Stimulated activated CD4-positive, alpha-beta T cell treated with anti-CD3 and anti-CD28 coated beads, Interleukin-4, amount 100 ng/mL, for 24 hours (primary cell): ENCODE measurements at regions not wholly inside any gene's neighbourhood (a gene's known extent, or its start where the extent isn't known, plus 50 kb on each side); places are given as distances from the start of the nearest gene placed in this dataset.

Experiments
- DNase-seq: peaks from one replicate; pipeline ENCODE4 v3.0.0-alpha.2; 2020

DNA sequence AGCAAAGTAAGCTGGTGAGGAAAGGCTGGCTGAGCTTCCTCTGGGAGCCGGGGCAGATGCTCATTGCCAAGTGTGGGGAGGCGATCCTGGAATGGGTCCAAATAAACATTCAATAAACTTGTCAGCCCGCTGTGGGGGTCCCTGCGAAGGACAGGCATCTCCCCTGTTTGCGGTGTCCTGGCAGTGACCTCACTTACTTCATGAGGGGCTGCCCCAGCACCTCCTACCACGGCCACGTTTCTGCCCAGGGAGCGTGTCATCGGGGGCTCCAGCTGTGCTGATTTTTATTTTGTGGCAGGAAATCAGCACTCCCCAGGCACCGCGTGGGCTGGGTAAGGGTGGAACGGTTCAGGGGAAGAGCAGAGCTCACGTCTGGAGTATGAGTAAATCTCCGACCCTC, 493.9 kb upstream of the B3GAT1 start:
- no peak for DNase-seq

DNA sequence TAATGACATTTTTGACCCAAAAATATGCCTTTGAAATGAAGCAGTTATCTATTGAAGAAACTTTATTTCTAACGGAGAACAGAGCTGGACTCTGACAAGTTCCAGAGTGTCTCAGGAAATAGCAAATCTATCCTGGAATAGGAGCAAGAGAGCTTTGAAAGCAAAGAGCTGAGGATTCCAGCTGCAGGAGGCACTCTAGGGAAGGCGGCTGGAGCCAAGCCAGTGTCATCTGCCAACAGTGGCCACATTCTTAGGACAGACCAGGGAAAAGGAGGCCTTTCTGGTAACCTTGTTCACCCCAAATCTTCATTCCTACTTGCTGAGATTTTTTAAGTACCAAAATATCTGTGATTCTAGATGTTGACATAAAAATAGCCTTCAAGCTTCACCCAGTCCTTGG, 493.5 kb upstream of the B3GAT1 start:
- DNase-seq, result no peak

DNA sequence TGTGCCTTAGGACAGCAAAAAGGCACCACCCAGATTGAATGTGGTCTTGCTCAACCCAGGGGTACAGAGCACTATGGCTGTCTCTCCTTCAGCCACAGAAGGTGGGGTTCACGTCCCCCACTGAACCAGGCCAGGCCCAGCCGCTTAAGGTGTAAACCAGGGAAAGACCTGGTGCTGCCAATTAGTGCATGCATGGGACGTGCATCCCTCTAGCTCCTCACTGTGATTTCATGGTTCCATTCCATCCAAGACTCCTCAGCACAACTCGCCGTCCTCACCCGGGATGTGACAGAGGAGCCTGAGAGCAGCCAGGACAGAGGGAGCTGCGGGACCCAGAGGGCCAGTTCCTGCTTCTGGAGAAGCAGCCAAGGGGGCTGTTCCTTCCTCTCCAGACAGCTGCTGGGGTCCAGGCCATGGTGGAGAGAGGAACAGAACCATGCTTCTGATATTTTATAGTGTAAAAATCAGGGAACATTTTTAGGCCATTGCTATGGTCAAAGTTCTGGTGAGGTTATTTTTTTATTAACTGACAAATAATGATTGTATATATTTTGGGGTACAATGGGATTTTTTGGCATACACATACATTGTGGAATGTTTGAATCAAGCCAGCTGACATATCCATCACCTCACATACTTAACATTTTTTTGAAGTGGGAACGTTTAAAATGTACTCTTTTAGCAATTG, 492.2 kb upstream of the B3GAT1 start:
- DNase-seq, result no peak

DNA sequence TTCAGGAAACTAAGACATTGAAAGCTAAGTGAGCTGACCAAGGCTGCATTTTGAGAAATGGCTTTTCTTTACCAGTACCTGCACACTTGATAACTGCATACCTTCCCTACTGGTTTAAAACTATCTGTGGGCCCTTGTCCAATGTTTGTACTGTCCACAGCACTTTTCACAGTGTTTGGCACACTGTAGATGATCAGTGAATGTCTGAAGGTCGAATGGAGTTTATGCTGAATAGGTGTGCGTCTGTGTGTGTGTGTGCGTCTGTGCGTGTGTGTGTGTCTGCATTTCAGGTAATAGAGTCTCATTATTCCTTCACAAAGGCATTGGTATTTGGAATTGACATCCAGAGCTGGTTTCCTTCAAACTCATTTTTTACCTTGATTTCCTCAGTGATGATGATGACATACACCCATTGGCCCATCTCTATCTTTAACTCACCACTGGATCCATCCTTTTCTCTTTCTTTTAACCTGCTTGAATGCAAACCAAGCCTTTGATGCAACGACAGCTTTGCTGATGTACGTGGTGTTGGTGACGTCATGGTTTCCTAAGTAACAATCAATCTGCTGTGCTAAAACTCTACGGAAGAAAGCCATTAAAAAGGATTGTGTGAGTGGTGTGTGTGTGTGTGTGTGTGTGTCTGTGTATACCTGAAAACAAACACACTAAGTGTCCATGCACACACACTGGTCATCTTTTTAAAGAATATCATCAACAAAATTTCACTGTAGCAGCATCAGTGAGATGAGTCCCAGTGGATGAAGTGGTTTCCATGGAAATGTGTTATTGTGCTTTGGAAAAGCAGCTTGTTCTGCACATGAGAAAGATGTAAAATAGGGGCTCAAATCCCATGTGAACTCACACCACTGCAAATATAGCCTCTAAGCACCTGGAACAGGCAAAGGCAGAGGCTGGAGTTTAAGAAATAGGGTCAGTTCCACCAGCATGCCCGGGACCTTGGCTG, 490.2 kb upstream of the B3GAT1 start:
- DNase-seq, result no peak

DNA sequence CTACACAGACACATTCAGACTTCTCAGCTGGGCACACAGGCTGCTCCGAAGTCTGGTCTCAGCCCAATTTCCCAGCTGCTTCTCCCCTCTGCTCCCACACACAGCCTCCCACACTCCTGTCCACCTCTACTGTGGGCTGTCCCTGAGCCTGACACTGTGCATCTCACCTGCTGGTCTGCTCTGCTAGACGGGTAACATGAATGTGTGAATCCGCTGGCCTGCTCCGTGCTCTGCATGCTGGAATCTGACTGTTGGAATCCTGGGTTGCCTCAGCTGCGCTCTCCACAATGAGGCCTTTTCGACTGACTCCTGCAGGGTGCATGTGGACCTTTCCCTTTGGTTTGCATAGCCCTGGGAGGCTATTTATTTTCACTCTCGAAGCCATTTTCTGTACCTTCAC, 489.5 kb upstream of the B3GAT1 start:
- DNase-seq, result no peak

DNA sequence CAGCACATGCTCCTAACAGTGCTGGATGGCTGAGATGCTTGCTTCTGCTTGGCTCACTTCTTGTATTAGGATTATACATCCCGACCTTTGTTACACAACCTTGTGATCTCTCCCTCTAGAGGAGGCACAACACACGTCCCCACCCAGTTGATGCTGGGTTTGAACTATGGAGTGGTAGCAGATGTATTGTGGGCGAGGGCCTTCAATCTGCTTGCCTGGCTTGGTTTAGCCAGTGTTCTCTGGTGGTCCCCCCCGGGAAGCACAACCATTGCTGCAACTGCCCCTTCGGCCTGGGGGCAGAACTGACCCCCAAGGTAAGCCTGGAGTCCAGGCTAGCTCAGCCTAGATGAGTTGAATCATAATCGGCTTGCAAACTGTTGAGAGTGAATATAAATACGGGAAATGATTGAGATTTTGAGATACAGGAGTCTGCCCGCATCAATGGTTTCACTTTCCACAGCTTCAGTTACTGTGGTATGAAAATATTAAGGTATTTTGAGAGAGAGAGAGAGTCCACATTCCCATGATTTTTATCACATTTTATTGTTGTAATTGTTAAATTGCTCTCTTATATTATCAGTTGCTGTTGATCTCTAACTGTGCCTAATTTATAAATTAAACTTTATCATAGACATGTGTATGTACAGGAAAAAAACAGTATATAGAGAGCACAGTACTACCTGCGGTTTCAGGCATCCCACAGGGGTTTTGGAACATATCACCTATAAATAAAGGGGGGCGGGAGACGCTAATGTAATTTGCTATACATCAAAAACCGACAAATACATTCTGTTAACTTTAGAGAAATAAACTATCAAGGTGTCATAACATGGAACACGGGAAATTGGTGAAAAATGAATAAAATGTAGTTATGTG, 482.0 kb upstream of the B3GAT1 start:
- no peak for DNase-seq

DNA sequence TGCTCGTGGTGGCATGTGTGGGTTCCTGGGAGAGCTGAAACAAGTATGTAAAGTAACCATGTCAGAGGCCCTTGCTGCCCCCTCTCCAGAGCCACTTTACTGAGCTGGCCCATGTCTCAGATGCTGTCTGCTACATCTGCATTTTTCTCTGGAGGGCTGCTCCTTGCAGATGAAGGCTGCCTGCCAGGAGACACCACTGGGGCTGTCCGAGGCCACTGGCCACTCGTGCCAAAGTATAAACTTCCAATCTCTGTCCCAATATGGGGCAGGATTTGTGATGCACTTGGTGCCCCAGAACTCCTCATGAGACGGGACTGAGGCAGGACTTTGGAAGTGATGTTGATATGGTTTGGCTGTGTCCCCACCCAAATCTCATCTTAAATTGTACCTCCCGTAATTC, 478.4 kb upstream of the B3GAT1 start:
- no peak for DNase-seq

DNA sequence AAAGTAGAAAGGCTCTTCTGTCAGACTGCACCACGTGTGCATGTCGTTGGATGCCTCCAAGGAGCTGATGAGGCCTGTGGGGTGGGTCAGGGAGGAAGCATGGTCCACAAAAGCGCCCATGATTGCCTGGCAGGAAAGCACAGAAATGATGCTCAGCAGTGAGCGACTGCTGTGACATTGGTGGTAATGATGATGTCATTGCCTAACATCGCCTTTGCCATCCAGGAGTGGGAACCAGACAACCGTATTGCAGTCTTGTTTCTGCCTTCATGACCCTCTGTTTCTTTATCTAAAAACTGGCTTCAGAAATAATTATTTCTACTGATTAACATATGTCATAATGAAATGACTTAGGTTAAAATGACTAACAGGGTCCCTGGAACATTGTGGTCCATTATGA, 477.8 kb upstream of the B3GAT1 start:
- no peak for DNase-seq

DNA sequence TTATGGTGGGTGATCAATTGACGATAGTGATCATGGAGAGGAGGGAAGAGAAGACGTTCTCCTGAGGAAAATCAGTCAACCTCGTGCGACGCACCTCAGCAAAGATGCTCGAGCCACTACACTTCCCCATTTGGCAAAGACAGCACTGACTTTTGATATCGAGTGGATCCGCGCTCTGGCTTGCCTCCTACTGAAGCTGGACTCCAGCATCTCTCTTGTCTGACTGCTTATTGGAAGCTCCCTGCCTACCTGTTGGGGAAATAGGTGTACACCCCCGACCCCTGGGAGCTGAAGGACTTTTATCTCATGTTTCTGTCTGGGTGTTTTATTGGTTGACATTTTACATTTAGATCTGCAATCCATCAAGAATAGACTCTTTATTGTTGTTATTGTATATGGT, 476.8 kb upstream of the B3GAT1 start:
- no peak for DNase-seq

DNA sequence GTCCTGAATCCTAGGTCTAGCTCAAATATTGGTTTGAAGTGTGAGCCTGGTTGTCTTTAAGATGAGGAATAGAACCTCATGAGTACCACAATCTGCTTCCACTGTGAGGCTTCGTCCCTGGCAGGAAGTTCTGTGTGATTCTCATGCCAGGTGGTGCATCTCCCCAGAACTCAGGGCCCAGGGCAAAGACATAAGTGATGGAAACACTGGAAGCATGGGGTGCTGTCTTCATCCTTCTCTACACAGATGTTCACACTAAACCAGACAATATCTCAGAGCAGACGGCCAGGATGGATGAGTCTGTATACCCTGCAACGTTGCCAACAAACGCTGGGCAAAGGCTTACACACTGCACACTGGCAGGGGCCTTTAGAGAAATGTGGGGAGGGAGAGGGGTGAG, 475.9 kb upstream of the B3GAT1 start:
- DNase-seq, result no peak

DNA sequence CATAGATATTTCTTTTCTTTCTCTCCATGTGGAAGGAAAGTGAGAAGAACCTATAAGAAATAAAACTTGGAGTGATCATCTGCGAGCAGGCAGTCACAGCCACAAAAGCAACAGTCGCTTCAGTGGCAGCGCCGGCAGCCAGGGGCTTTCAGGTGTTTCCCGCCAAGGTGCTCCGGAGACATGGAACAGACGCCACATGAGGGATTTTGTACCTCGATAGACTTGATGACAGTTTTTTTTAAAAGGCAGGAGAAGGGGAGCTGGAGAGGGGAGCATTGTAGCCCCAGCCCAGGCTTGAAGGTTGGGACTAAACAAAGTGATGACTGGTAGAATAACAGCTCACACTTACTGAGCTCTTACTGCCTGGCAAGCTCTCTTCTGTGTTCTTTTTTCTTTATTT, 471.4 kb upstream of the B3GAT1 start:
- no peak for DNase-seq

DNA sequence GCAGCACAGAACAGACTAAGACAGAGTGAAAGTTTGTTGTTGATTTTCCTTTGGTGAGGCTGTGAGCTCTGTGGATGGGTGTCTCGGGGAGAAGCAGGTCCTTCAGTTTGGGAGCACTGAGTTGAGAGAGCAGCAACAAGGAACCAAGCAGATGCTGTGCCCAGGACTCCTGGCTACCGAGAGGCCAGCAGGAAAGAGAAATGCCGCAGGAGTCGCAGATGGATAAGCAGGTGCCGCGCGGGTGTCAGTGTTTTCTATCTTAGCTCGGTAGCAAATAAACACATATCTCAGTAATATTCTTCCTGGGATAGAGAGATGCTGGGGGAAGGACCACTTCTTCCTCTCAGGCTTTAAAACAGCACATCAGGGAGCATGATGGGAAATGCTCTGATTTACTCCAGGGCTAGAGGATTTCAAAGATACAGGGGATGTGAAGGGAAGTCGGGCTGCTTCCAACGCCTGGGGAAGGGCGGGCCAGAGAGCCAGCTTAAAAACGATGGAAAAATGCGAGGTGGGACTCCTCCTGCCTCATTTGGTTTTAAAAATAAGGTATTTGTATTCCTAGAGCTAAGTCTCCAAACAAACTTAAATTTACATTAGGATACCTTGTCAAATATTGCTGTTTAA, 470.7 kb upstream of the B3GAT1 start:
- no peak for DNase-seq

DNA sequence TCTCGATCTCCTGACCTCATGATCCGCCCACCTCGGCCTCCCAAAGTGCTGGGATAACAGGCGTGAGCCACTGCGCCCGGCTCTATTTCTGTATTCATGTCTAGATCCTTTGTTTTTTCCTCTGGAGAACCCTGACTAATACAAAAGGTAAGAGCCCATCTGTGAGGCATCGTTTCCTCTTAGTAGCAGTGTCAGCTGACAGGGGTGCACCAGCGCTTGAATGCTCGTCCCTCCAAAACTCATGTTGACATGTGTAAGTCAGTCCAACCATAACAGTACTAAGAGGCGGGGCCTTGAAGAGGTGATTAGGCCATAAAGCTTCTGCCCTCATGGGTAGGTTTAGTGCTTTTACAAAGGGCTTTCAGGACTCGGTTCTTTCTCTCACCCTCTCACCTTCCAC, 470.1 kb upstream of the B3GAT1 start:
- no peak for DNase-seq

DNA sequence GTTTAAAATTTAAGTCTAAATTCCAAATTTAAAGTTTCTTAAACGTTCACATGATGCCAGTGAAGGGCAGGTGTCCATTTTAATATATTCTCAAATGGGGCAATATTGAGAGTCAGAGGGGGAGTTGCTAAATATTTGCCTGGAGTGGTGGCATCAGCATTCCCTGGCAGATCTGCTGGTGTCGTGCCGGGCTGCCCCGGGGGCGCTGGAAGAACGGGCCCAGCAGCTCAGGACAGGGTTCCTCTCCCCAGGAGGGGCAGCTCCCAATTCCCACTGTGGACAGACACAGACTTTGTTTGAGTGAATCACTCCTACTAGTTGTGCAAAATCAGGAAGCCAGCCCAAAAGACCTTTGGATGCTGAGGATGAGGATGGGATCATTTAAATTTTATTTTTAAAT, 468.7 kb upstream of the B3GAT1 start:
- DNase-seq, result no peak

DNA sequence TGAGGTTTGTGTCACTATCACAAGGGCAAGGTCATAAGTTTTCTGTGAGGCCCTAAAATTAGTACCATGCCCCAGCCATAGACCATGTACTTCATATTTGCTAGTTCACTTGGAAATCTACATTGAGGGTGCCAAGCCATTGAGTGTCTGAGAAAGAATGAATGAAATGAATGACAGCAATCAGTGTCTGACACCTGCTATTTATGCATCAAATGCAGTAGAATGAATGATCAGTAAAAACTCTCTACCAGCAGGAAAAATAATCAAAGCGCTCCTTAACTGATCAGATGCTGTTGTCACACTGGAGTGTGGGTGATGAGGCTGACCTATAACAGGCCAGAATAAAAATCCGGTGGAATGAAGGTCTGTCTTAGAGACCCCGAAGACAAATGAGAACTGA, 467.9 kb upstream of the B3GAT1 start:
- DNase-seq, result no peak

DNA sequence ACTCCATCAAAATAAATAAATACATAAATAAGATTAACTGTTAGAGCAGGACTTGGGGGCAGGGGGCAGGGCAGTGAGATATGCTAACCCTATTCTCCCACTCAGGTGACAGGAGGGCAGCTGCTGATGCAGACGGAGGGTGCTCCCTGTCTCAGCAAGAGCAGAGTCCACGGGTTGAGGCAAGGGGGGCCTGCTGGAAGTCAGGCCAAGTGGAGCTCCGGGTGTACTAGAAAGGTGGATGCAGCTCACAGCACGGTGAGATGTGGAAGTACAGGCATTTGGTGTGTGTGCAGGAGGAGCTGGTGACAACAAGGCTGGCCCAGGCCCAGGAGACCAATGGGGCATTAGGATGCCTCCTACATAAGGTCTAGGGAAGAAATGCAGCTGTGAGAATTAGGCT, 467.3 kb upstream of the B3GAT1 start:
- no peak for DNase-seq

DNA sequence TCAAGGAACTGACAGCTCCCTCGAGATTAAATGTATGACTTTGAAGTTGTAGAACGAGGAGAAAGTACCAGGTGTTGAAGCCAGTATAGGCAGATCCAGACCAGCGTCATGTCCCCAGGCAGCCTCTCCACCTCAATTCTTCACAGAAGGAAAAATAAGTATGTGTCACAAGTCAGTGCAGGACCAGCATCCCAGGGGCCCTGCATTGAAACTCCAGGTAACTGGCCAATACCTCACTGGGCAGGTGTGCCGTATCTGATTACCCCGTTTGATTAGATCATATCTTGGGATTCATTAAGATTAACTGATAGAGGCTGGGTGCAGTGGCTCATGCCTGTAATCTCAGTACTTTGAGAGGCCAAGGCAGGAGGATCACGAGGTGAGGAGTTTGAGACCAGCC, 466.7 kb upstream of the B3GAT1 start:
- no peak for DNase-seq

DNA sequence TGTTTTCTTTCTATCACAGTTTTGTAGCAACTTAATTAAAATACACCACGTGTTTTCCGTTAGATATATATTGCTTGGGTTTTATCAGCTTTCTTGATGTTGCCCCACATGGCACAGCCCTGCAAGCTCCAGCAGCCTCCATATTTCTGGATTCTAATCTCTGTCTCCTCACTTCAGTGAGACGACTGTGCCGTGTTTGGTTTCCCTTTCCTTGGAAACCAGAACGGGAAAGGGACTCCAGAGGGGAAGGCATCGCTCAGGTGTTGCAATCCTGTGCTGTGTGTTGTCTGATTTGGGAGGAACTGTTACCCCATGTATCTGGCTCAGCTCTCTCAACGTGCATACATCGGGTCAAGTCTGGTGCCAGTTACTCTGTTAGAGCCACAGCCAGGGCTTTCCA, 464.2 kb upstream of the B3GAT1 start:
- DNase-seq, result no peak

DNA sequence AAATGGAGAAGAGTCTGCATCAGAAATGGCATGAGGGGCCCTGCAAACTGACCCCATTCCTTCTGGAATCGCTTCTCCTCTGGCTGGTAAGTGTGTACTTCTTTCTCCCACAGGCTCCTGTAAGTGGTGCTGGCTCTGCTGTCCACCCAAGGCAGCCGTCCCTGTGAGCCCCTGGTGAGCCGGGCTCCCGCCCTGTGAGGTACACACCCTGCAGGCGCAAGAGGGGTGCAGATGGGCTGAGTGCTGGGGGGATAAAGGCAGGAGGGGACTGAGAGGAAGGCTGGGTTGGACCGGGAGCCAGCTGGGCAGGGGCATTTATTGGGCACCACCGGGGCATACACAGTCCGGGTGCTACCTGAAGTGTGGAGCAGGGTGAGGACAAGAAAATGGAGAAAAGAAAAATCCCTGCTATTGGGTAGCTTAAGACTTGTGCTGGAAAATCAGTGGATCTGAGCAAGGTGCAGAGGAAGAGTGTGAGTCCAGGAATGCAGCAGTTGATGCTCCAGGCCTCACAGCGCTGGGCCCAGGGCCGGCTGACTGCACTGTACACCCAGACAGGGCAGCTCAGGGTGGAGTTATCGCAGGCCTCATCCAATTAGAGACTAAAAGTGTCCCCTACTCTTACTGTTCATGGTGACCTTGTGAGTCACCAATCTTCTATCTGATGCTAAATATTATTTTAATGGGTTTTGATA, 455.1 kb upstream of the B3GAT1 start:
- DNase-seq, result no peak

DNA sequence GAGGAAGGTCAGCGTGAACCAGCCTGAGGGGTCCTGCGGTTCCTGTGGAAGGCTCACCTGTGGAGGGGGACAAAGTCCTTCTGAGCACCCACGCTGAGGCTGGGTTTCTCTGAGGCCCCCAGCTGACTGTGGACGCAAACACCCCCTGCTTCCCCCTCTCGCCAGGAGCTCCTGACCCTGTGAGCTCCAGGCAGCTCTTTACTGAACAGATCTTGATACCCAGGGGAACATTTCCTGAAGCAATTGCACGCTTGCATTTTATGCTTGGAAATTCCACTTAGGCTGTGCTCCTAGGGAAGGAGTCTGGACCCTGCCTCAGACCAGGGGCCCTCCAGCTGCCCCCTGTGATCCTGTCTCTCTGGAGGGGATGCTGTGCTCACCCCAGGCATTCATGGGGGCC, 454.2 kb upstream of the B3GAT1 start:
- no peak for DNase-seq

DNA sequence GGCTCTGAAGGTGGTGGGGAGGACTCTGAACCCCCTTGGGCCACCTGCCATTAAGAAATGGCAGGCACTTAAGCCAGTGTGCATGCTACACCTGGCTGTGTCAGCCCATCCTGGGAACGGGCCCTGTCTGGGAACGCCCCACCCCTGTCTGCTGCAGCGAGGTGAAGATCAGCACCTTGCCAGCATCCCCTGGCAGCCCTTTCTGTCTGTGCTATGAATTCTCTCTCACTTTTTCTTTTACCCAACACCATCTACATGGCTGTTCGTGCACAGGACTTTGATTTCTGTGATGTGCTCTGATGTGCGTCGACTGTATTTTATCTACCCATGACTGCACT, 452.9 kb upstream of the B3GAT1 start:
- no peak for DNase-seq

DNA sequence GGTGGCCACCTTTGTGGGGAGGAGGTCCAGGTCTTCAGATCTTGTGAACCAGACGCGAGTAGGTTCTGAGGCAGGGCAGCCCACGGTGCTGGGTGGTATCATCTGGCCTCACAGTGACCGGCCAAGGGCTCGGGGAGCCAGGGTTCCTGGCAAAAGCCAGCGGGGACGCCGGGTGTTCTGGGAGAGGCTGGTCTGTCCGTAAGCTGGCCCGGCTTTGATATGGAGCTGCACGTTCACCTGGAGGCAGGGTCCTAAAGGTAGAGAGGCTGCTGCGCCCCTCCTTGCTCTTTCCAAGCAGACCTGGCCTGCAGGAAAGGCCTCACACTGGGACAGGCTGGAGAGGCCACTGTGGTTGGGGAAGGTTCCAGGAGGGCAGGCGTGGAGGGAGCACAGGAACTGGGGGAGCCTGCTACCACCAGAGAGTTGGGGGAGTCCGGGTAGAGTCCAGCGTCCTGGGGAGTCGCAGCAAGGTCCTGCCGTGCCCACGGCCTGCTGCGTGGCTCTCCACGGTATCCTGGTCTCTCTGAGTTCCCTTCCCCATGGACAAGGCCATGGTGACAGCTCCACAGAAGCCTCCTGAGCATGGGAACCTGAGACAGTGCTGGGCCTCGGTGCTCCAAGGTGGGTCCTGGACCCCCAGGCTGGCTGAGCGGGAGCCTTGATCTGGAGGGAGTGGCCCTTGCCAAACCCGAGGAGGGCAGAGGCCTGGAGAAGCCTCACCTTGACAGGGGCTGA, 452.4 kb upstream of the B3GAT1 start:
- DNase-seq, result no peak
